PC-9 (cell line): ENCODE measurements at regions not wholly inside any gene's neighbourhood (a gene's known extent, or its start where the extent isn't known, plus 50 kb on each side); places are given as distances from the start of the nearest gene placed in this dataset.

Experiments
- CTCF ChIP-seq: fragments of 200-600 bp; sonication (generic); conservative IDR thresholded peaks from 2 replicates; pipeline ENCODE4 v1.6.1; 2017; ENCODE audit warnings: mixed run types, antibody characterized with exemption, mild to moderate bottlenecking, moderate library complexity
- EZH2 ChIP-seq: fragments of 200-600 bp; sonication (generic); IDR thresholded peaks from 2 replicates; pipeline ENCODE4 v1.8.0; 2017; ENCODE audit warnings: antibody characterized with exemption, low read depth

DNA sequence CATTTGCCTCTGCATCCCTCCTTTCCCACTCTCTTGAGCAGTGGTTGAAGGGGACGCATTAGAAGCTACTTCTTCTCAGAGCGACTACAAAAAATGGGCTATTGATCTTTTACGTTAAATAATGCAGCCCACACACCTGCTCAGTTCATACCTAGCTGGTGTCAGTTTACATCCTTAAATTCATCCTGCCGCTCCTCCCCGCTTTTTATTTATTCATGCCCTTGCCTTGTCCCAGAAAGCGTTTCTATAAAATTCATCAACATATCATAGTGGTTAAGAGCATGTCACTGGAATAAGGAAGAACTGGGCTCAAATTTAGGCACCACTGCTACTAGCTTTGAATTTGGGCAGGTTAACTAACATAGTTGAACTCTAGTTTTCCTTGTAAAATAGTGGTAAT, 66.0 kb upstream of the TINAGL1 start:
- TF ChIP-seq EZH2 (no peak), CTCF (no peak)
